Amniotic stem cell (primary cell): ENCODE measurements at regions not wholly inside any gene's neighbourhood (a gene's known extent, or its start where the extent isn't known, plus 50 kb on each side); places are given as distances from the start of the nearest gene placed in this dataset.

Source experiments
- DNase-seq: peaks from one replicate; lab custom pipeline; 2025; lab: John Stamatoyannopoulos, UW

DNA sequence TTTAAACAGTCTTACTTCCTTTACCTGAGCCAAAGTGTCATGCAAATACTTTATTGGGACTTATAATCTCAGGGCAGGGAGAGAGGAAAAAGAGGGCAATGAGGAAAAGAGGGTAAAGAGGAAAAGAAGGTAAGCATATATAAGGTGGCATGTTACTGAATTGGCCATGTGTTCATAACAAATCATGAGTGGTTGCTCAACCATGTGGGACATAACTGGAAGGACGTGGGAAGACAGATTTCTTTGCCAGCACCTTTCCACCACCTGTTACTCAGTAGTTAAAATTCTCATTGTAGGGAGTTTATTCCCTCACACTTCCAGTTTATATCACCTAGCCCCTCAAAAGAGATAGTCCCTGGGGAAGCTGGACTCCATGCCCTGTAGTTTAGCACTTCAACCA is 54.7 kb upstream of the TPRG1 start:
- no peak for DNase-seq

- DNase-seq: no peak
These were observed 52.9 kb upstream of the TPRG1 start for GRCh38 chr3:189118896-189119295.

DNA sequence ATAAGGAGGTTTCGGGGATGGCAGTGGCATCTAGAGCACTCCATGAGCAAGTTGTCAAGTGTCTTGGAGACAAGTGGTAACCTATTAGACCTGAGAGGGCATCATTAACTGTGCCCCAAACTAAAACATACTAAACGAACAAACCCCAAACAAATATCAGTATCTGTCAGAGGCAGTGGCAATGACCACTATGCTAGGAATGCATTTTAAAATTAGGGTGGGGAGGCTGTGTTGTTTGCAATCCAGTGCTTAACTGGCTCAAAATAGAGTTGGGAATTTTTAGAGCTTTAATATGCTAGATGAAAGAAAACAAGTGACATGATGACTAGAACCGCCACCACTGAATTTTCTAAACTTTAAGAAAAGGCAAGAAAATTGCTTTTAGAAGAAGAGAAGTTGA is 51.8 kb upstream of the TPRG1 start:
- DNase-seq: no peak

- DNase-seq: no peak
These were observed 50.7 kb upstream of the TPRG1 start for GRCh38 chr3:189121092-189121491.
